H1 (cell line): ENCODE measurements at regions not wholly inside any gene's neighbourhood (a gene's known extent, or its start where the extent isn't known, plus 50 kb on each side); places are given as distances from the start of the nearest gene placed in this dataset.
"Not testable (repeated sequence)": the region's sequence is repeated elsewhere in the genome, so short reads cannot be mapped to it uniquely, and the experiment has no call there.

ENCODE experiments used
- CTCF ChIA-PET: fragments of 300-600 bp; sonication (Branson Sonifier 250); formaldehyde crosslinking; loops from one replicate; lab custom pipeline; 2021; ENCODE audit not compliant: partially characterized antibody; lab: Charles Lee
- POLR2A ChIA-PET: fragments of 300-600 bp; sonication (Branson Sonifier 250); formaldehyde crosslinking; loops from one replicate; lab custom pipeline; 2021; ENCODE audit warnings: inconsistent platforms; ENCODE audit not compliant: partially characterized antibody; lab: Charles Lee
- DNase-seq, 2 experiments: peaks; one replicate each; pipeline versions ENCODE4 v3.0.0 to v3.0.0-alpha.2; 2010 to 2022; ENCODE audit warnings: low spot score in 2 of 2, low read depth in 1 of 2, mixed read lengths in 1 of 2
- FAIRE-seq: peaks from 2 replicates; lab custom pipeline; 2011; peaks lifted over from hg19 to GRCh38; lab: Jason Lieb, UNC
- H2AFZ ChIP-seq: 2 replicates; pipeline ENCODE4 v1.8.1; 2012; ENCODE audit warnings: low read length, inconsistent platforms
- H2AK5ac ChIP-seq: 2 replicates; pipeline ENCODE4 v1.6.1; 2013; ENCODE audit warnings: low read depth, low read length
- H2BK120ac ChIP-seq: replicated peaks from 2 replicates; pipeline ENCODE3; 2013; ENCODE audit warnings: low read depth, low read length, inconsistent platforms
- H2BK12ac ChIP-seq: 2 replicates; pipeline ENCODE4 v1.6.1; 2013; ENCODE audit warnings: low read depth, low read length
- H2BK15ac ChIP-seq: 2 replicates; pipeline ENCODE4 v1.6.1; 2013; ENCODE audit warnings: low read length
- H2BK20ac ChIP-seq: 2 replicates; pipeline ENCODE4 v1.6.1; 2013; ENCODE audit warnings: low read length
- H2BK5ac ChIP-seq: 2 replicates; pipeline ENCODE4 v1.6.1; 2013; ENCODE audit warnings: low read depth, low read length
- H3K14ac ChIP-seq: 2 replicates; pipeline ENCODE4 v1.6.1; 2013; ENCODE audit warnings: inconsistent platforms; ENCODE audit not compliant: insufficient read length
- H3K18ac ChIP-seq: 2 replicates; pipeline ENCODE4 v1.6.1; 2013; ENCODE audit warnings: low read length; ENCODE audit errors: extremely low read depth
- H3K23ac ChIP-seq: 2 replicates; pipeline ENCODE4 v1.6.1; 2013; ENCODE audit warnings: inconsistent platforms; ENCODE audit not compliant: insufficient read length
- H3K23me2 ChIP-seq: 2 replicates; pipeline ENCODE4 v1.6.1; 2013; ENCODE audit warnings: low read depth, low read length
- H3K27ac ChIP-seq: 2 replicates; pipeline ENCODE4 v1.6.1; 2011; ENCODE audit warnings: low read depth, low read length, inconsistent platforms
- H3K27me3 ChIP-seq, 4 experiments: replicated peaks in 1 of 4; 1 replicate in 1 of 4; 2 replicates in 3 of 4; pipeline versions ENCODE4 v1.6.1 to v1.8.1; 2011 to 2013; ENCODE audit warnings: low read length in 3 of 4, mild to moderate bottlenecking in 3 of 4, inconsistent platforms in 2 of 4, mixed read lengths in 2 of 4, moderate library complexity in 1 of 4; ENCODE audit not compliant: control insufficient read depth in 3 of 4, insufficient read depth in 3 of 4; ENCODE audit errors: extremely low read depth in 1 of 4
- H3K36me3 ChIP-seq, 4 experiments: 2 replicates each; pipeline versions ENCODE4 v1.6.1 to v1.8.1; 2011 to 2013; ENCODE audit warnings: mild to moderate bottlenecking in 4 of 4, low read length in 3 of 4, moderate library complexity in 2 of 4, control low read depth in 1 of 4, inconsistent platforms in 1 of 4; ENCODE audit not compliant: insufficient read depth in 4 of 4, control insufficient read depth in 2 of 4
- H3K4ac ChIP-seq: replicated peaks from 2 replicates; pipeline ENCODE3; 2013; ENCODE audit warnings: low read length, low read depth, mixed read lengths, inconsistent platforms; ENCODE audit not compliant: insufficient read length
- H3K4me1 ChIP-seq, 4 experiments: replicated peaks in 1 of 4; 1 replicate in 1 of 4; 2 replicates in 3 of 4; pipeline versions ENCODE4 v1.6.1 to v1.8.1; 2011 to 2013; ENCODE audit warnings: low read length in 3 of 4, inconsistent platforms in 2 of 4, mixed read lengths in 1 of 4; ENCODE audit not compliant: insufficient read depth in 4 of 4, control insufficient read depth in 3 of 4
- H3K4me2 ChIP-seq, 2 experiments: 2 replicates each; pipeline versions ENCODE4 v1.6.1 to v1.8.1; 2011 to 2013; ENCODE audit warnings: low read depth in 2 of 2, low read length in 2 of 2, control low read depth in 1 of 2, inconsistent platforms in 1 of 2, mild to moderate bottlenecking in 1 of 2; ENCODE audit not compliant: insufficient read depth in 1 of 2
- H3K4me3 ChIP-seq, 4 experiments: fragments of 200-600, 300-600 bp in 1 of 4; sonication (generic), shearing (Covaris generic), sonication (Bioruptor Twin) in 1 of 4; 2 replicates each; pipeline versions ENCODE4 v1.5.1 to v1.8.1; 2011 to 2016; ENCODE audit warnings: low read length in 4 of 4, low read depth in 3 of 4, control low read depth in 2 of 4, inconsistent platforms in 2 of 4, mild to moderate bottlenecking in 2 of 4, mixed read lengths in 1 of 4, moderate library complexity in 1 of 4; ENCODE audit not compliant: insufficient read depth in 2 of 4; ENCODE audit errors: extremely low read depth in 1 of 4
- H3K56ac ChIP-seq: replicated peaks from 2 replicates; pipeline ENCODE3; 2013; ENCODE audit warnings: low read depth, mild to moderate bottlenecking, mixed read lengths, low read length, inconsistent platforms; ENCODE audit not compliant: insufficient read length
- H3K79me1 ChIP-seq: 2 replicates; pipeline ENCODE4 v1.6.1; 2013; ENCODE audit warnings: low read depth, low read length, control low read depth
- H3K79me2 ChIP-seq, 2 experiments: 2 replicates each; pipeline versions ENCODE4 v1.6.1 to v1.8.1; 2012 to 2013; ENCODE audit warnings: low read length in 2 of 2, mild to moderate bottlenecking in 2 of 2, inconsistent platforms in 1 of 2; ENCODE audit not compliant: insufficient read depth in 2 of 2, control insufficient read depth in 1 of 2
- H3K9ac ChIP-seq, 4 experiments: replicated peaks in 1 of 4; 1 replicate in 1 of 4; 2 replicates in 3 of 4; pipeline versions ENCODE4 v1.6.1 to v1.8.1; 2011 to 2013; ENCODE audit warnings: low read depth in 3 of 4, low read length in 3 of 4, control low read depth in 2 of 4, mild to moderate bottlenecking in 2 of 4, moderate library complexity in 2 of 4, inconsistent platforms in 1 of 4; ENCODE audit errors: extremely low read depth in 1 of 4
- H3K9me3 ChIP-seq, 2 experiments: 2 replicates each; pipeline versions ENCODE4 v1.6.1 to v1.8.1; 2012 to 2013; ENCODE audit warnings: mild to moderate bottlenecking in 2 of 2, moderate library complexity in 2 of 2, control low read depth in 1 of 2, inconsistent platforms in 1 of 2, low read depth in 1 of 2, low read length in 1 of 2, mixed read lengths in 1 of 2; ENCODE audit not compliant: insufficient read depth in 2 of 2
- H4K20me1 ChIP-seq, 2 experiments: replicated peaks in 1 of 2; 2 replicates each; pipeline versions ENCODE3 to v1.8.1; 2011 to 2013; ENCODE audit warnings: inconsistent platforms in 2 of 2, low read length in 2 of 2, mild to moderate bottlenecking in 1 of 2; ENCODE audit not compliant: insufficient read depth in 2 of 2, control insufficient read depth in 1 of 2
- H4K5ac ChIP-seq: 2 replicates; pipeline ENCODE4 v1.6.1; 2013; ENCODE audit warnings: low read length, low read depth, mixed read lengths, inconsistent platforms; ENCODE audit not compliant: insufficient read length
- H4K8ac ChIP-seq: 2 replicates; pipeline ENCODE4 v1.8.0; 2013; ENCODE audit warnings: mild to moderate bottlenecking, moderate library complexity, low read length, inconsistent platforms; ENCODE audit not compliant: insufficient read depth; ENCODE audit errors: extremely low read depth
- H4K91ac ChIP-seq: replicated peaks from 2 replicates; pipeline ENCODE3; 2013; ENCODE audit warnings: low read length, mixed read lengths, inconsistent platforms; ENCODE audit not compliant: insufficient read length
- WGBS, 2 experiments: shearing (Covaris generic) in 1 of 2; methylation state at CpG; one replicate each; pipeline versions ENCODE4 v1.1.6 to v1.1.7; 2013 to 2015; ENCODE audit warnings: low lambda C conversion rate in 2 of 2, mixed read lengths in 2 of 2, inconsistent platforms in 1 of 2, low coverage in 1 of 2, missing lambda C conversion rate in 1 of 2; ENCODE audit not compliant: insufficient replicate concordance in 2 of 2, insufficient coverage in 1 of 2, insufficient read length in 1 of 2; ENCODE audit errors: extremely low coverage in 1 of 2, missing lambda C conversion rate in 1 of 2; 5-methylcytosine and 5-hydroxymethylcytosine counted together

GRCh38 chr1:116851189-116851588 is 58.5 kb upstream of the PTGFRN start:
- CTCF ChIA-PET, H4K20me1 ChIP-seq, H3K14ac ChIP-seq, H3K23me2 ChIP-seq, POLR2A ChIA-PET, H3K4me2 ChIP-seq, H2BK15ac ChIP-seq, H3K79me2 ChIP-seq, H3K23ac ChIP-seq, H3K9me3 ChIP-seq, H4K8ac ChIP-seq, H3K79me1 ChIP-seq, FAIRE-seq, H4K5ac ChIP-seq, H2BK12ac ChIP-seq, H3K27ac ChIP-seq, H2BK20ac ChIP-seq, H3K36me3 ChIP-seq, H3K27me3 ChIP-seq, H2BK120ac ChIP-seq, H3K56ac ChIP-seq, H2BK5ac ChIP-seq, H3K4me3 ChIP-seq, H3K9ac ChIP-seq, H3K4ac ChIP-seq, H2AK5ac ChIP-seq, H4K91ac ChIP-seq, DNase-seq, H2AFZ ChIP-seq, H3K18ac ChIP-seq: not testable (repeated sequence)
- peaks cover 17 to 31% (median 27%) of the 10 kb centered on the region in 4 experiments for H3K4me1 ChIP-seq
- WGBS, 2 experiments = 84% methylated on average over 2 of the region's 2 CpGs; no CpG with 5 or more reads in 1 of the 2 experiments
